GM23248 (cell line): ENCODE measurements at regions not wholly inside any gene's neighbourhood (a gene's known extent, or its start where the extent isn't known, plus 50 kb on each side); places are given as distances from the start of the nearest gene placed in this dataset.
"Not testable (repeated sequence)": the region's sequence is repeated elsewhere in the genome, so short reads cannot be mapped to it uniquely, and the experiment has no call there.

Experiments used
- DNase-seq: peaks from one replicate; pipeline ENCODE4 v3.0.0-alpha.2; 2015
- H2AFZ ChIP-seq: fragments of 200-600 bp; sonication (generic); 2 replicates; pipeline ENCODE4 v1.6.1; 2016; ENCODE audit warnings: antibody characterized with exemption
- H3F3A ChIP-seq: fragments of 200-600 bp; sonication (generic); 2 replicates; pipeline ENCODE4 v1.6.1; 2016; ENCODE audit warnings: mild to moderate bottlenecking, antibody characterized with exemption, mixed run types; ENCODE audit not compliant: insufficient read depth
- H3K27ac ChIP-seq: fragments of 200-600 bp; sonication (generic); 2 replicates; pipeline ENCODE4 v1.5.1; 2016; ENCODE audit warnings: mild to moderate bottlenecking
- H3K27me3 ChIP-seq: fragments of 200-600 bp; sonication (generic); replicated peaks from 2 replicates; pipeline ENCODE4 v1.6.1; 2016; ENCODE audit warnings: mild to moderate bottlenecking; ENCODE audit not compliant: insufficient read depth
- H3K36me3 ChIP-seq: fragments of 200-600 bp; sonication (generic); 2 replicates; pipeline ENCODE4 v1.6.1; 2016; ENCODE audit warnings: low read depth, mild to moderate bottlenecking
- H3K4me1 ChIP-seq: fragments of 200-600 bp; sonication (generic); 2 replicates; pipeline ENCODE4 v1.6.1; 2016; ENCODE audit warnings: mild to moderate bottlenecking; ENCODE audit not compliant: insufficient read depth
- H3K4me2 ChIP-seq: fragments of 200-600 bp; sonication (generic); one replicate; pipeline ENCODE4 v1.6.1; 2016; ENCODE audit warnings: mild to moderate bottlenecking; ENCODE audit not compliant: unreplicated experiment
- H3K4me3 ChIP-seq: fragments of 200-600 bp; sonication (generic); 2 replicates; pipeline ENCODE4 v1.5.1; 2016; ENCODE audit warnings: mild to moderate bottlenecking
- H3K79me2 ChIP-seq: fragments of 200-600 bp; sonication (generic); 2 replicates; pipeline ENCODE4 v1.6.1; 2016; ENCODE audit warnings: mild to moderate bottlenecking; ENCODE audit not compliant: insufficient read depth
- H3K9ac ChIP-seq: fragments of 200-600 bp; sonication (generic); 2 replicates; pipeline ENCODE4 v1.6.1; 2016; ENCODE audit warnings: mild to moderate bottlenecking
- H3K9me2 ChIP-seq: fragments of 200-600 bp; sonication (generic); 2 replicates; pipeline ENCODE4 v1.6.1; 2016; ENCODE audit warnings: mixed run types, mild to moderate bottlenecking, moderate library complexity; ENCODE audit not compliant: insufficient read depth
- H3K9me3 ChIP-seq: fragments of 200-600 bp; sonication (generic); one replicate; pipeline ENCODE4 v1.6.1; 2017; ENCODE audit warnings: low read depth
- H4K20me1 ChIP-seq: fragments of 200-600 bp; sonication (generic); 2 replicates; pipeline ENCODE4 v1.6.0; 2016; ENCODE audit not compliant: insufficient read depth
- EZH2 ChIP-seq: fragments of 200-600 bp; sonication (generic); IDR thresholded peaks from 2 replicates; pipeline ENCODE4 v1.6.1; 2018; ENCODE audit warnings: antibody characterized with exemption, mild to moderate bottlenecking; ENCODE audit not compliant: insufficient read depth, poor library complexity, severe bottlenecking
- EZH2phosphoT487 ChIP-seq: fragments of 200-600 bp; sonication (generic); IDR thresholded peaks from 2 replicates; pipeline ENCODE4 v1.6.1; 2018; ENCODE audit warnings: antibody characterized with exemption, moderate library complexity, mild to moderate bottlenecking, low read depth; ENCODE audit not compliant: insufficient read depth
- WGBS, 2 experiments: methylation state at CpG; one replicate each; pipeline ENCODE4 v1.1.6; 2015 to 2017; ENCODE audit warnings: low lambda C conversion rate in 2 of 2, low coverage in 1 of 2; ENCODE audit errors: missing lambda C conversion rate in 2 of 2; 5-methylcytosine and 5-hydroxymethylcytosine counted together
- in situ Hi-C: fragments of 300-500 bp; cut with MboI; formaldehyde crosslinking; loops from 2 replicates; pipeline ENCODE4 v1.15.0; 2020

- in situ Hi-C loops = no loop called here
- TF ChIP-seq EZH2phosphoT487 (no peak), EZH2 (no peak)
- no peaks in the 10 kb centered on the region for H3F3A ChIP-seq
- H4K20me1 ChIP-seq = no peaks in the 10 kb centered on the region
- no peaks in the 10 kb centered on the region for H3K79me2 ChIP-seq
- DNase-seq = no peak
- no peaks in the 10 kb centered on the region for H3K4me1 ChIP-seq
- H3K4me3 ChIP-seq = no peak overlapping the region
- no peak overlapping the region for H2AFZ ChIP-seq
- WGBS, 2 experiments = 39 to 42% methylated on average over 6 of the region's 6 CpGs
- no peak overlapping the region for H3K27ac ChIP-seq
- H3K36me3 ChIP-seq = no peaks in the 10 kb centered on the region
- H3K9ac ChIP-seq = no peak overlapping the region
- no peaks in the 10 kb centered on the region for H3K9me3 ChIP-seq
- no peak overlapping the region for H3K4me2 ChIP-seq
- peaks cover 3% of the 10 kb centered on the region for H3K27me3 ChIP-seq
- no peaks in the 10 kb centered on the region for H3K9me2 ChIP-seq
Measured at GRCh38 chr13:39823063-39823713, 167.7 kb downstream of the COG6 start.

GRCh38 chr13:39825886-39826285 lies 170.4 kb downstream of the COG6 start:
- Histone ChIP-seq H3K4me2 (no peak overlapping the region), H3K9ac (no peak overlapping the region), H2AFZ (no peak overlapping the region), H3K36me3 (no peaks in the 10 kb centered on the region), H3K4me1 (no peaks in the 10 kb centered on the region), H4K20me1 (no peaks in the 10 kb centered on the region), H3K27me3 (peaks cover under 1% of the 10 kb centered on the region), H3K9me3 (no peaks in the 10 kb centered on the region), H3F3A (no peaks in the 10 kb centered on the region), H3K9me2 (no peaks in the 10 kb centered on the region), H3K4me3 (no peak overlapping the region), H3K79me2 (no peaks in the 10 kb centered on the region), H3K27ac (no peak overlapping the region)
- no peak for DNase-seq
- TF ChIP-seq EZH2phosphoT487 (no peak), EZH2 (no peak)
- 57 to 62% methylated on average over 6 of the region's 6 CpGs for WGBS, 2 experiments
- in situ Hi-C loops = no loop called here

GRCh38 chr13:39835253-39835652 lies 179.8 kb downstream of the COG6 start:
- 37 to 48% methylated on average over 7 of the region's 7 CpGs for WGBS, 2 experiments
- H3K4me2 ChIP-seq = no peak overlapping the region

GRCh38 chr13:39836038-39836437 lies 180.6 kb downstream of the COG6 start:
- H3K27ac ChIP-seq = no peak overlapping the region
- H3K9me2 ChIP-seq = no peaks in the 10 kb centered on the region
- in situ Hi-C loops = no loop called here
- no peaks in the 10 kb centered on the region for H3F3A ChIP-seq
- no peak overlapping the region for H3K4me3 ChIP-seq
- no peak for DNase-seq
- no peaks in the 10 kb centered on the region for H3K36me3 ChIP-seq
- no peaks in the 10 kb centered on the region for H3K9me3 ChIP-seq
- H3K79me2 ChIP-seq = no peaks in the 10 kb centered on the region
- no peaks in the 10 kb centered on the region for H3K4me1 ChIP-seq
- H3K9ac ChIP-seq = no peak overlapping the region
- H3K4me2 ChIP-seq = no peak overlapping the region
- H2AFZ ChIP-seq = no peak overlapping the region
- H4K20me1 ChIP-seq = no peaks in the 10 kb centered on the region
- 66 to 71% methylated on average over 2 of the region's 2 CpGs for WGBS, 2 experiments
- H3K27me3 ChIP-seq = no peaks in the 10 kb centered on the region
- TF ChIP-seq EZH2 = no peak
- no peak for TF ChIP-seq EZH2phosphoT487

More at GRCh38 chr13:39835253-39835652, 179.8 kb downstream of the COG6 start:
- Histone ChIP-seq H3K79me2 (no peaks in the 10 kb centered on the region), H3K36me3 (no peaks in the 10 kb centered on the region), H3K27me3 (no peaks in the 10 kb centered on the region), H3K27ac (no peak overlapping the region), H2AFZ (no peak overlapping the region), H3K9me3 (no peaks in the 10 kb centered on the region), H4K20me1 (no peaks in the 10 kb centered on the region), H3K4me3 (no peak overlapping the region), H3K9ac (no peak overlapping the region), H3K9me2 (no peaks in the 10 kb centered on the region), H3K4me1 (no peaks in the 10 kb centered on the region), H3F3A (no peaks in the 10 kb centered on the region)
- TF ChIP-seq EZH2 = no peak
- TF ChIP-seq EZH2phosphoT487 = no peak
- in situ Hi-C loops = no loop called here
- DNase-seq = no peak

- H3K79me2 ChIP-seq, H3K9ac ChIP-seq, in situ Hi-C loops, H2AFZ ChIP-seq, H3K36me3 ChIP-seq, H3K4me1 ChIP-seq, H3K27me3 ChIP-seq, H3K4me2 ChIP-seq, DNase-seq, H4K20me1 ChIP-seq, H3K4me3 ChIP-seq, H3K27ac ChIP-seq, H3K9me3 ChIP-seq, H3F3A ChIP-seq, H3K9me2 ChIP-seq: not testable (repeated sequence)
- 30% methylated on average over 1 of the region's 1 CpG for WGBS, 2 experiments
Measured at GRCh38 chr13:39837866-39838265, 182.4 kb downstream of the COG6 start.
